ENCODE measurements at regions not wholly inside any gene's neighbourhood (a gene's known extent, or its start where the extent isn't known, plus 50 kb on each side); places are given as distances from the start of the nearest gene placed in this dataset.
A peak's percentile ranks its signal among the peaks of the same experiment; 100 is the strongest.

DNA sequence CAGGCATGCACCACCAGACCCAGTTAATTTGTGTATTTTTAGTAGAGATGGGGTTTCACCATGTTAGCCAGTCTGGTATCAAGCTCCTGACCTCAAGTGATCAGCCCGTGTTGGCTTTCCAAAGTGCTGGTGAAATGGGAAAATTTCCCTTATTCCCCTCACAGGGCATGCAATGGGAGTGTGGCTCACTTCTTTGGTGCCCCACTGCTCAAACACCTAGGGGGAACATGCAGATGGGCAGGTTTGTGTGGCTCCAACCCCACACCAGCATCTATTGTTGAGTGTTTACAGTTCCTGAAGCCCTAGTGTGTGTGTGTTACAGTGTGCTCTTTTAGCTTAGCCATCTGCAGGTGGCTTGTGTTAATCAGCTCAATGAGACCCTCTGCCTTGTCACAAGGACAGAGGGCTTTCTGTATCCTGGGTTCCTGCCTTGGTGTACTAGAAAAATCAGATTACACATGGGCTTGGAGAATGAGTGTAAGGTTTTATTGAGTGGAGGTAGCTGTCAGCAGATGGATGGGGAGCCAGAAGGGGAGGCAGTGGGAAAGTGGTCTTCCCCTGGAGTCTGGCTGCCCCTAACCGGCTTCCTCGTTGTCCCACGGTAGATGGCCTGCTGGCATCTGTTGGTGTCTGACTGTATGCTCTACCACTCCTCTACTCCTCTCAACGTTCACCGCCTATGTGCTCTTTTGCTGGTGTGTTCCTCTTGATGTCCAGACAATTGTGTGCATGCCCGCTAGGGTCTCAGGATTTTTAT is 248.1 kb upstream of the CBLB start:
- no peak overlapping the region for H3K4me3 ChIP-seq (ENCODE audit: insufficient read depth, low read depth, low read length)
- DNase-seq: no peak
- H3K27me3 ChIP-seq (ENCODE audit: control insufficient read depth, insufficient read depth, low read length): no peaks in the 10 kb centered on the region
- H3K36me3 ChIP-seq (replicated peaks; ENCODE audit: control insufficient read depth, insufficient read depth, low read length): no peaks in the 10 kb centered on the region

GRCh38 chr3:106117490-106117858 is 248.7 kb upstream of the CBLB start:
- Histone ChIP-seq H3K27me3 (ENCODE audit: control insufficient read depth, insufficient read depth, low read length) (no peaks in the 10 kb centered on the region), H3K36me3 (replicated peaks; ENCODE audit: control insufficient read depth, insufficient read depth, low read length) (no peaks in the 10 kb centered on the region), H3K4me3 (ENCODE audit: insufficient read depth, low read depth, low read length) (no peak overlapping the region)
- no peak for DNase-seq

DNA sequence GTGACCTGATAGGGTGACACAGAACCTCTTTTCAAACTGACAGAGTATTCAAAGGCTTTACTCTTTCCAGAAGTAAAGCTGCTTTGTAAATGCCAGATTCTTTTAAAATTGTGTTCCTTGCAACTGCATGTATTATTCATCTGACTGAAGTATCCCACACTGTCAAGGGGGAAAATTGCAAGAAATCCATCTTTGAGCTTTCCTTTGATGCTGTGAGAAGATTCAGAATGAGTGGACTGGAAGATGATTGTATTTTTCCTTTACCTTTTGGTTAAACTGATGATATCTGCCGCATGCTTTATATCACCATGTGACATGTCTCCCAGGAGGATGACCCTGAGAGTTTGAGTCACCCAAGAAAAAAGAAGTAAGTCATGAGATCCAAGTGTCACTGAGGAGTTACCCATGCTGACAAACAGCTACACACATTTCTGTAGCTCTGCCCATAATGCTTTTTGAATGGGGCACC is 250.8 kb upstream of the CBLB start:
- H3K27me3 ChIP-seq (ENCODE audit: control insufficient read depth, insufficient read depth, low read length): no peaks in the 10 kb centered on the region
- DNase-seq: no peak
- no peak overlapping the region for H3K4me3 ChIP-seq (ENCODE audit: insufficient read depth, low read depth, low read length)

DNA sequence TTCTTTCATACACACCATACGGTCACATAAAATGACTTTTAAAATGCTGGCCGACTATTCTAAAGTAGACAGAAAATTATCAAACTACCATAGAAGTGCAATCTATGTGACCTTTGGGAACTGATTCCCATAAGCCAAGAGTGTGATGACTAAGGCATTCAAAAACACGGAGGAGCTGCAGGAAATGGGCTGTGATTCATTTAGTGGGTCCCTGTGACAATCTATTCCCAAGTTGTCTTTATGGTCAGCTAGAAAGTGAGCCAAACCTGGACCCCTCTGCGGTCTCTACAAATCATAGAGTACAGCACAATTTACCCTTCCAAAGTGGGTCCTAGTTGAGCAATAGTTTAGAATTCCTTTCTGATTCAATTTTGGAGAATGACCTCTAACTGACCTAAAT is 251.5 kb upstream of the CBLB start:
- no peak overlapping the region for H3K4me3 ChIP-seq (ENCODE audit: insufficient read depth, low read depth, low read length)
- H3K27me3 ChIP-seq (ENCODE audit: control insufficient read depth, insufficient read depth, low read length): no peaks in the 10 kb centered on the region
- DNase-seq: no peak
- no peaks in the 10 kb centered on the region for H3K36me3 ChIP-seq (replicated peaks; ENCODE audit: control insufficient read depth, insufficient read depth, low read length)

More for the DNA sequence above, 250.8 kb upstream of the CBLB start:
- no peaks in the 10 kb centered on the region for H3K36me3 ChIP-seq (replicated peaks; ENCODE audit: control insufficient read depth, insufficient read depth, low read length)

DNA sequence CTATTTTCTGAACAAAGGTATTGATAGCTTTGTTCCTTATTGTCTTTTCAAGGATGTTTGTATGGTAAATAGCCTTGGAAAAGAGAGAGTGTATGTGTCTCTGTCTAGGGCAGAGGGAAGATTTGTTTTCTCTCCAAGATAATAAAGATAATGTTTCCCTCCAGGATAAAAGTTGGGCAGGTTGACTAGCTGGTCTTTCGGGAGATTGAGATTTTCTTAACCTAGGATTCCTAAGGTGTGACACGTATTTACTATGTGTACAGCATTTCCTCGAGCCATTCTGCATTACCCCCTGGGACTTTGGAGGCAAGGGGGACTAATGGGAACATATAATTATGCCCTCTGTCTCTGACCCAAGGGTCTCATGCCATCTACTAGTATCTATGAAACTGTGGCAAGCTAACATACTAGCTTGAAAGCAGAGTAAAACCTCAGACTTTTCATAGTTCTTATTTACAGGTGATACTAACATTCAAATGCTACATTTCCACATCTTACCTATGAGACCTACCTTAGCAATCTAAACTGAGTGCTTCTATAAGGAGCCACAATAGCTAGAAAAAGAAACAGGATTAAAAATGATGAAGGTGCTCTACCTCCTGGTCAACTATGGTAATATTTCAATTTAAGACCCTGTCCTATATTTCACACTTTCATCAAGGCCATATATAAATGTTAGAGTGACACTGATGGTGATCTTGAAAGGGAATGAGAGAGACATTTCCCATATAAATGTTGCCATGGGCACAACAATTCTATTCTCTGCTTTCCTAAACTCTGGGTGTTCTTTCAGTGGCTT is 252.9 kb upstream of the CBLB start:
- no peak for DNase-seq
- H3K27me3 ChIP-seq (ENCODE audit: control insufficient read depth, insufficient read depth, low read length): no peaks in the 10 kb centered on the region
- H3K4me3 ChIP-seq (ENCODE audit: insufficient read depth, low read depth, low read length): no peak overlapping the region
- H3K36me3 ChIP-seq (replicated peaks; ENCODE audit: control insufficient read depth, insufficient read depth, low read length): no peaks in the 10 kb centered on the region

GRCh38 chr3:106124818-106125217 is 256.0 kb upstream of the CBLB start:
- Histone ChIP-seq H3K4me3 (ENCODE audit: insufficient read depth, low read depth, low read length) (no peak overlapping the region), H3K27me3 (ENCODE audit: control insufficient read depth, insufficient read depth, low read length) (no peaks in the 10 kb centered on the region), H3K36me3 (replicated peaks; ENCODE audit: control insufficient read depth, insufficient read depth, low read length) (no peaks in the 10 kb centered on the region)
- DNase-seq: peak; percentile 17

GRCh38 chr3:106125321-106125720 is 256.5 kb upstream of the CBLB start:
- no peak for DNase-seq
- no peaks in the 10 kb centered on the region for H3K36me3 ChIP-seq (replicated peaks; ENCODE audit: control insufficient read depth, insufficient read depth, low read length)
- H3K4me3 ChIP-seq (ENCODE audit: insufficient read depth, low read depth, low read length): no peak overlapping the region
- H3K27me3 ChIP-seq (ENCODE audit: control insufficient read depth, insufficient read depth, low read length): no peaks in the 10 kb centered on the region

DNA sequence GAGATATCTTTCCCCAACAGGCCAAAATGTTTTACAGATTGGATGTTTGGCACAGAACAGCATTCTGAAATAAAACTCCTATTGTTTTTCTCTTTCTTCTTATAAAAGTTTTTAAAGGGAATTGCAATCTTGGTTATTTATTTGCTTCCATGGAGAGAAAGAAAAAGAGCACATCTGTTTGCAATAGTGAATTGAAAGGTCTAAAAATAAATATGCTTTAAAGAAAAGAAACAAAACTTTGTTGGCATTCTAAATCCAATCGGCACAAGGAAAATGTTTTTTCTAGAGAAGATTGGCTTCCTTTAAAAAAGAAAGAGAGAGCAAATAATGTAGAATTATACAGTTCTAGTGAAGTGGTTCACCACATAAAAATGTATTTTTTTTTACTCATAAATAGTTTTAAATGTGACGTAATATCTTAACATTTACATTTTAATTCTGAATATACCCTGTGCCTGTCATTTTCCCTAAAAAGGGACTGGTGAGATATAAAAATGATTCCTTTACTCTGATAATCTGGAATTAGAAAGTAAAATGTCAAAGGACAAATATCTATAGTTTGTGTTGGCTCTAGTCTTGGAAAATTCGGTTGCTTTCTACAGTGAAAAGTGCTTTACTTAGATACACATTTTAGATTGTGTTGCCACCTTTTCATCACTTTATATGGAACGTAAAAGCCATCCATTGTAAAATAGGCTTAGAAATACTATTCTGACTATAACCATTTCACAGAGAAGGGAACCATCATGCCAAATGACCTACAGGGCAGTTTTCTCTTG is 257.4 kb upstream of the CBLB start:
- DNase-seq: no peak
- Histone ChIP-seq H3K4me3 (ENCODE audit: insufficient read depth, low read depth, low read length) (no peak overlapping the region), H3K36me3 (replicated peaks; ENCODE audit: control insufficient read depth, insufficient read depth, low read length) (no peaks in the 10 kb centered on the region), H3K27me3 (ENCODE audit: control insufficient read depth, insufficient read depth, low read length) (no peaks in the 10 kb centered on the region)

DNA sequence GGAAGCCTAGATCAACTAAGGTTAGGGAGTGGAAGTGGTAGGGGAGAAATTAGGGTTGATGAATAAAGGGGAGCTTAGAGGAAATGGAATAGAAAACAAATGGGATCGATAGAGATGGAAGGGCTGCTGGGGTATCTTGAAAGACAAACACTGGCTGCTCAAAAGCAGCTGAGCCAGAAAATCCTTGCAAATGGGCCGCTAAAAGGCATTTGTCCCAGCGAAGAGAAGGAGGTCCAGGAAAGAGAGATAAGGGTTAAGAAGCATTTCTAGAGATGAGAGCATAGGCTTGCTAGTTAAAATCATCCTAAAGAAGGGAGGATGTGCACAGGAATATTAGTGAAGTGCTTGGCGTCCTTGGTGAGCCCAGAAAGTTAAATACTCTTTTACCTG is 258.0 kb upstream of the CBLB start:
- H3K4me3 ChIP-seq (ENCODE audit: insufficient read depth, low read depth, low read length): no peak overlapping the region
- no peaks in the 10 kb centered on the region for H3K36me3 ChIP-seq (replicated peaks; ENCODE audit: control insufficient read depth, insufficient read depth, low read length)
- DNase-seq: no peak
- H3K27me3 ChIP-seq (ENCODE audit: control insufficient read depth, insufficient read depth, low read length): no peaks in the 10 kb centered on the region

- Histone ChIP-seq H3K27me3 (ENCODE audit: control insufficient read depth, insufficient read depth, low read length) (no peaks in the 10 kb centered on the region), H3K4me3 (ENCODE audit: insufficient read depth, low read depth, low read length) (no peak overlapping the region), H3K36me3 (replicated peaks; ENCODE audit: control insufficient read depth, insufficient read depth, low read length) (no peaks in the 10 kb centered on the region)
- DNase-seq: no peak
Observed at GRCh38 chr3:106129939-106130338, 261.1 kb upstream of the CBLB start.

- H3K4me3 ChIP-seq (ENCODE audit: insufficient read depth, low read depth, low read length): no peak overlapping the region
- no peaks in the 10 kb centered on the region for H3K36me3 ChIP-seq (replicated peaks; ENCODE audit: control insufficient read depth, insufficient read depth, low read length)
- DNase-seq: peak; percentile 22
- no peaks in the 10 kb centered on the region for H3K27me3 ChIP-seq (ENCODE audit: control insufficient read depth, insufficient read depth, low read length)
Observed at GRCh38 chr3:106130384-106131198, 261.8 kb upstream of the CBLB start.

DNA sequence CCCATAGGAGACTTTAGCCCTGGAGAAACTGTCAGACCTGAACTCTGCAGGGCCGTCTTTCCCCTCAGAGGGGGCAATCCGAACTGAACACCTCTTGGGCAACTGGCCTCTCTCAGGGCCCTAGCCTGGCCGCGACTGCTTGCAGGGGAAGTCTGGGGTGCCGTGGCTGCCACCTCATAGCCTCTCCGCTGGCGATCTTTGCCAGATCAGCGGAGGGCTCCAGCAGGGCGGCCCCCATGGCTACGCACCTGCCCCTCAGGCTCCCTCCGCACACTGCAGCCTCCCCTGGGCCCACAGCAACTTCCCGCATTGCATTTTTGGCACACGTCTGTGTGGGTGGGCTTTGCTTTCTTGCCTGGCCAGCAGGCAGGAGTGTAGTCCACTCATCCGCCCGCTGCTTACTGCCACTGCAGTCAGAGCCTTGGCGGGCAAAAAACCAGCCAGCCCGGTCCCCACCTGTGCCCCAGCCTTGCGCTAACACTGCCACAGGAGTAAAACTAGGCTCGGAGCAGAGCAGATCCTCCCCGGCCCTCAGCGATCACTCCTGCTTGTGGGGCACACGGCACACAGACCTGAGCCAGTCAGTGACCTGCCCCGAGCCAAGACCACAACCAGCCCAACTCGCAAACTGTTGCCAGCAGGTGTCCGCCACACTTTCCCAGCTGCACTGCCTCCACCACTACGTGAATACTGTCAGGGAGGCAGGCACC is 266.8 kb upstream of the CBLB start:
- Histone ChIP-seq H3K36me3 (replicated peaks; ENCODE audit: control insufficient read depth, insufficient read depth, low read length) (no peaks in the 10 kb centered on the region), H3K27me3 (ENCODE audit: control insufficient read depth, insufficient read depth, low read length) (no peaks in the 10 kb centered on the region), H3K4me3 (ENCODE audit: insufficient read depth, low read depth, low read length) (no peak overlapping the region)
- no peak for DNase-seq

DNA sequence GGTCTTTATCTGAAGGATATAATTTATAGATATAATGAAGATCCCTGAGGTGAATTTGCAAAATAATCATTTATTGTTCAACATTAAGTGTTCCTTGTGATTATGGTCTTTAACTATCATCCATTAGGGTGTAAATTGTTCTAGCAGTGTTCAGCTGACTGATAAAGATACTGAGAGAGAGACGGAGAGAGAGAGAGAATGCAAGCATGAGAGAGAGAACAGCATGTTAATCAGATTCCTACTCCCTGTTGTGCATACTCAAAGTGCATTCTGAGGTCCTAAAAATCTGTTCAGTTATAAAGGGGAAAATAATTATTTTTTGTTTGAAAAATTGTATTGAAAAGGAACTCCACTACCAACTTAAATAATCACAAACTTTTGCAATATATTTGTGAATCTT is 271.0 kb upstream of the CBLB start:
- Histone ChIP-seq H3K4me3 (ENCODE audit: insufficient read depth, low read depth, low read length) (no peak overlapping the region), H3K27me3 (ENCODE audit: control insufficient read depth, insufficient read depth, low read length) (no peaks in the 10 kb centered on the region), H3K36me3 (replicated peaks; ENCODE audit: control insufficient read depth, insufficient read depth, low read length) (no peaks in the 10 kb centered on the region)
- no peak for DNase-seq

DNA sequence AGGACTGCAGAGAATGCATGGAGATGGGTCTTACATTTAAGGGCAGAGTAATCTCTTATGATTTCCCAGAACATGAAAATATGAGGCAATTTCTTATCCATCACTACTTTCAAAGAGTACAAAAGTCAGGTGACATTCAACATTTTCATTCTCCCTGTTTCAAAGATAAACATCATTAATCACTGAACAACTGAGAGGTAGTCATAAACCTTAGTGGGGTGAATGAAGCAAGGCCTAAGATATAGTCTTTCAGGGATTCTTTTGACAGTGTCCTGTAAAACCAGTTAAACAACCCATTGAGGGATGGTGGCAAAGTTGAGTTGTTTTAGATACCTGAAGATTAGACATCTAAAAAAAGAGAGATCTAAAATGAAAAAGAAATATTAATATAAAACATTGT is 271.6 kb upstream of the CBLB start:
- Histone ChIP-seq H3K36me3 (replicated peaks; ENCODE audit: control insufficient read depth, insufficient read depth, low read length) (no peaks in the 10 kb centered on the region), H3K4me3 (ENCODE audit: insufficient read depth, low read depth, low read length) (no peak overlapping the region), H3K27me3 (ENCODE audit: control insufficient read depth, insufficient read depth, low read length) (no peaks in the 10 kb centered on the region)
- DNase-seq: no peak
